H9 (cell line): ENCODE measurements at regions not wholly inside any gene's neighbourhood (a gene's known extent, or its start where the extent isn't known, plus 50 kb on each side); places are given as distances from the start of the nearest gene placed in this dataset.

Experiments
- DNase-seq: peaks from one replicate; pipeline ENCODE4 v3.0.0-alpha.2; 2017
- H2AFZ ChIP-seq: one replicate; pipeline ENCODE4 v1.6.1; 2013; ENCODE audit warnings: mild to moderate bottlenecking, low read length, control low read depth, moderate library complexity
- H2AK5ac ChIP-seq: 2 replicates; pipeline ENCODE4 v1.6.1; 2013; ENCODE audit warnings: low read length, control low read depth, mixed read lengths; ENCODE audit not compliant: insufficient read length
- H2BK120ac ChIP-seq: one replicate; pipeline ENCODE4 v1.6.1; 2013; ENCODE audit warnings: low read depth, mild to moderate bottlenecking, low read length, control low read depth, inconsistent platforms; ENCODE audit not compliant: poor library complexity, severe bottlenecking
- H2BK12ac ChIP-seq: 2 replicates; pipeline ENCODE4 v1.6.1; 2013; ENCODE audit warnings: low read length, control low read depth, mixed read lengths, low read depth; ENCODE audit not compliant: insufficient read length
- H2BK15ac ChIP-seq: 2 replicates; pipeline ENCODE4 v1.6.1; 2013; ENCODE audit warnings: low read depth, low read length, control low read depth
- H2BK20ac ChIP-seq: one replicate; pipeline ENCODE4 v1.6.1; 2013; ENCODE audit warnings: low read depth, mild to moderate bottlenecking, low read length, control low read depth, inconsistent platforms; ENCODE audit not compliant: poor library complexity, severe bottlenecking
- H2BK5ac ChIP-seq: 2 replicates; pipeline ENCODE4 v1.6.1; 2013; ENCODE audit warnings: low read length, control low read depth, mixed read lengths; ENCODE audit not compliant: insufficient read length
- H3K14ac ChIP-seq: 2 replicates; pipeline ENCODE4 v1.6.1; 2013; ENCODE audit warnings: low read length, control low read depth; ENCODE audit not compliant: insufficient read depth
- H3K18ac ChIP-seq: 2 replicates; pipeline ENCODE4 v1.6.1; 2013; ENCODE audit warnings: low read depth, mild to moderate bottlenecking, mixed read lengths, low read length, control low read depth; ENCODE audit not compliant: insufficient read length
- H3K23ac ChIP-seq: 2 replicates; pipeline ENCODE4 v1.6.1; 2013; ENCODE audit warnings: low read length, control low read depth, mixed read lengths, low read depth; ENCODE audit not compliant: insufficient read length
- H3K23me2 ChIP-seq: 2 replicates; pipeline ENCODE4 v1.6.1; 2013; ENCODE audit warnings: low read depth, mild to moderate bottlenecking, mixed read lengths, low read length, control low read depth; ENCODE audit not compliant: insufficient read length, poor library complexity, severe bottlenecking
- H3K27ac ChIP-seq: 2 replicates; pipeline ENCODE4 v1.5.1; 2013; ENCODE audit warnings: low read length, control low read depth, mixed read lengths, low read depth; ENCODE audit not compliant: insufficient read length
- H3K27me3 ChIP-seq: 2 replicates; pipeline ENCODE4 v1.6.1; 2013; ENCODE audit warnings: low read length, control low read depth, inconsistent platforms; ENCODE audit not compliant: insufficient read depth
- H3K4ac ChIP-seq: 2 replicates; pipeline ENCODE4 v1.6.1; 2013; ENCODE audit warnings: low read depth, mild to moderate bottlenecking, control low read depth, inconsistent platforms, low read length, moderate library complexity
- H3K4me1 ChIP-seq: 2 replicates; pipeline ENCODE4 v1.6.1; 2013; ENCODE audit warnings: low read length, control low read depth, inconsistent platforms; ENCODE audit not compliant: insufficient read depth
- H3K4me2 ChIP-seq: 2 replicates; pipeline ENCODE4 v1.6.1; 2013; ENCODE audit warnings: low read length, control low read depth, mixed read lengths; ENCODE audit not compliant: insufficient read length, insufficient read depth
- H3K56ac ChIP-seq: 2 replicates; pipeline ENCODE4 v1.6.1; 2013; ENCODE audit warnings: low read depth, mild to moderate bottlenecking, mixed read lengths, low read length, control low read depth; ENCODE audit not compliant: insufficient read length
- H3K79me1 ChIP-seq: 2 replicates; pipeline ENCODE4 v1.6.1; 2013; ENCODE audit warnings: low read depth, mild to moderate bottlenecking, moderate library complexity, low read length, control low read depth, inconsistent platforms; ENCODE audit not compliant: insufficient read depth, poor library complexity, severe bottlenecking
- H3K79me2 ChIP-seq: 2 replicates; pipeline ENCODE4 v1.6.1; 2013; ENCODE audit warnings: low read length, control low read depth, inconsistent platforms; ENCODE audit not compliant: insufficient read depth
- H3K9ac ChIP-seq: 2 replicates; pipeline ENCODE4 v1.6.1; 2013; ENCODE audit warnings: low read length, control low read depth, mixed read lengths; ENCODE audit not compliant: insufficient read length; ENCODE audit errors: extremely low read depth
- H3K9me3 ChIP-seq: one replicate; pipeline ENCODE4 v1.6.1; 2013; ENCODE audit warnings: low read depth, low read length, inconsistent platforms; ENCODE audit not compliant: control insufficient read depth
- H3T11ph ChIP-seq: one replicate; pipeline ENCODE4 v1.6.1; 2013; ENCODE audit warnings: mild to moderate bottlenecking, low read length, control low read depth, inconsistent platforms
- H4K20me1 ChIP-seq: one replicate; pipeline ENCODE4 v1.6.1; 2013; ENCODE audit not compliant: control insufficient read depth, insufficient read length, insufficient read depth
- H4K5ac ChIP-seq: 2 replicates; pipeline ENCODE4 v1.6.1; 2013; ENCODE audit warnings: low read depth, mild to moderate bottlenecking, mixed read lengths, low read length, control low read depth; ENCODE audit not compliant: insufficient read length
- H4K8ac ChIP-seq: replicated peaks from 2 replicates; pipeline ENCODE4 v1.6.1; 2013; ENCODE audit warnings: low read length, control low read depth, mixed read lengths, low read depth; ENCODE audit not compliant: insufficient read length
- H4K91ac ChIP-seq: 2 replicates; pipeline ENCODE4 v1.6.1; 2013; ENCODE audit warnings: low read depth, mild to moderate bottlenecking, moderate library complexity, mixed read lengths, low read length, control low read depth; ENCODE audit not compliant: insufficient read length
- H3K27ac Mint-ChIP-seq, 3 experiments: 2 replicates in 2 of 3; 3 replicates in 1 of 3; pipeline ENCODE4 v1.8.0; 2020 to 2021; ENCODE audit warnings: mixed read lengths in 3 of 3, mild to moderate bottlenecking in 1 of 3, moderate library complexity in 1 of 3
- H3K27me3 Mint-ChIP-seq: 2 replicates; pipeline ENCODE4 v1.8.0; 2021; ENCODE audit warnings: low read depth, mild to moderate bottlenecking, moderate library complexity, mixed read lengths
- H3K36me3 Mint-ChIP-seq, 3 experiments: 2 replicates in 2 of 3; 3 replicates in 1 of 3; pipeline ENCODE4 v1.8.0; 2020 to 2021; ENCODE audit warnings: low read depth in 3 of 3, mixed read lengths in 3 of 3; ENCODE audit not compliant: insufficient read depth in 1 of 3
- H3K4me1 Mint-ChIP-seq, 2 experiments: 2 replicates each; pipeline ENCODE4 v1.8.0; 2020; ENCODE audit warnings: mixed read lengths in 2 of 2
- H3K4me3 Mint-ChIP-seq, 2 experiments: 2 replicates in 1 of 2; 3 replicates in 1 of 2; pipeline ENCODE4 v1.8.0; 2020 to 2021; ENCODE audit warnings: mild to moderate bottlenecking in 2 of 2, mixed read lengths in 2 of 2, moderate library complexity in 1 of 2
- H3K9me3 Mint-ChIP-seq, 2 experiments: 2 replicates in 1 of 2; 3 replicates in 1 of 2; pipeline ENCODE4 v1.8.0; 2020; ENCODE audit warnings: mild to moderate bottlenecking in 2 of 2, mixed read lengths in 2 of 2, moderate library complexity in 1 of 2
- WGBS: extraction: QIAGEN DNeasy Blood & Tissue Kit; methylation state at CpG from one replicate; pipeline ENCODE4 v1.1.7; 2013; ENCODE audit warnings: missing lambda C conversion rate, low lambda C conversion rate, mixed read lengths; ENCODE audit not compliant: insufficient read length; ENCODE audit errors: extremely low coverage; 5-methylcytosine and 5-hydroxymethylcytosine counted together
- TF ChIP-seq, protein P1 (sequence below): fragments of 200-600 bp; sonication (generic); conservative IDR thresholded peaks from 3 replicates; pipeline ENCODE4 v1.8.0; 2021; ENCODE audit warnings: antibody characterized with exemption, mild to moderate bottlenecking

GRCh38 chr1:30009720-30010119, 713.7 kb downstream of the MATN1 start:
- H2BK12ac ChIP-seq: no peak overlapping the region
- no peak overlapping the region for H3K4ac ChIP-seq
- no peak overlapping the region for H3K23ac ChIP-seq
- H2BK20ac ChIP-seq: no peak overlapping the region
- peaks cover 10 to 11% of the 10 kb centered on the region in 2 experiments for H3K9me3 Mint-ChIP-seq
- peaks cover 0 to 10% (median 0%) of the 10 kb centered on the region in 3 experiments; a peak in 4 of 7 replicates for H3K36me3 Mint-ChIP-seq
- H3K27ac Mint-ChIP-seq: no peak overlapping the region
- H4K91ac ChIP-seq: no peak overlapping the region
- H3K27me3 Mint-ChIP-seq: peaks cover 2% of the 10 kb centered on the region
- H4K5ac ChIP-seq: no peak overlapping the region
- no CpG with 5 or more reads among the region's 2 CpGs for WGBS
- H3K9ac ChIP-seq: no peak overlapping the region
- no peak overlapping the region for H2BK5ac ChIP-seq
- H3K27ac ChIP-seq: no peak overlapping the region
- no peak overlapping the region for H3K18ac ChIP-seq
- TF ChIP-seq, protein P1, sequence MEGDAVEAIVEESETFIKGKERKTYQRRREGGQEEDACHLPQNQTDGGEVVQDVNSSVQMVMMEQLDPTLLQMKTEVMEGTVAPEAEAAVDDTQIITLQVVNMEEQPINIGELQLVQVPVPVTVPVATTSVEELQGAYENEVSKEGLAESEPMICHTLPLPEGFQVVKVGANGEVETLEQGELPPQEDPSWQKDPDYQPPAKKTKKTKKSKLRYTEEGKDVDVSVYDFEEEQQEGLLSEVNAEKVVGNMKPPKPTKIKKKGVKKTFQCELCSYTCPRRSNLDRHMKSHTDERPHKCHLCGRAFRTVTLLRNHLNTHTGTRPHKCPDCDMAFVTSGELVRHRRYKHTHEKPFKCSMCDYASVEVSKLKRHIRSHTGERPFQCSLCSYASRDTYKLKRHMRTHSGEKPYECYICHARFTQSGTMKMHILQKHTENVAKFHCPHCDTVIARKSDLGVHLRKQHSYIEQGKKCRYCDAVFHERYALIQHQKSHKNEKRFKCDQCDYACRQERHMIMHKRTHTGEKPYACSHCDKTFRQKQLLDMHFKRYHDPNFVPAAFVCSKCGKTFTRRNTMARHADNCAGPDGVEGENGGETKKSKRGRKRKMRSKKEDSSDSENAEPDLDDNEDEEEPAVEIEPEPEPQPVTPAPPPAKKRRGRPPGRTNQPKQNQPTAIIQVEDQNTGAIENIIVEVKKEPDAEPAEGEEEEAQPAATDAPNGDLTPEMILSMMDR: no peak
- H2BK15ac ChIP-seq: no peak overlapping the region
- no peaks in the 10 kb centered on the region for H3K9me3 ChIP-seq
- H2BK120ac ChIP-seq: no peak overlapping the region
- no peak overlapping the region for H3K4me3 Mint-ChIP-seq
- H4K20me1 ChIP-seq: no peaks in the 10 kb centered on the region
- no peaks in the 10 kb centered on the region for H3K23me2 ChIP-seq
- no peaks in the 10 kb centered on the region for H3K79me2 ChIP-seq
- no peaks in the 10 kb centered on the region; the same call in 1 of the 2 replicates for H3K4me1 ChIP-seq
- no peak overlapping the region for H3K56ac ChIP-seq
- no peak overlapping the region for H3K4me2 ChIP-seq
- H3T11ph ChIP-seq: no peak overlapping the region
- H3K27me3 ChIP-seq: no peaks in the 10 kb centered on the region
- DNase-seq: no peak
- H2AFZ ChIP-seq: no peak overlapping the region
- H3K79me1 ChIP-seq: no peaks in the 10 kb centered on the region
- H4K8ac ChIP-seq: no peak overlapping the region
- peaks cover 22 to 25% of the 10 kb centered on the region in 2 experiments for H3K4me1 Mint-ChIP-seq
- H3K14ac ChIP-seq: no peak overlapping the region
- H2AK5ac ChIP-seq: no peak overlapping the region
